Cardiac fibroblast (primary cell): ENCODE measurements at regions not wholly inside any gene's neighbourhood (a gene's known extent, or its start where the extent isn't known, plus 50 kb on each side); places are given as distances from the start of the nearest gene placed in this dataset.

Source experiments
- DNase-seq, 2 donors: peaks; one replicate each; pipeline versions ENCODE4 v3.0.0 to v3.0.0-alpha.2; 2010; ENCODE audit warnings: low read depth in 2 of 2
- H3K4me3 ChIP-seq, 2 donors: replicated peaks in 1 of 2; 1 replicate in 1 of 2; 2 replicates in 1 of 2; pipeline ENCODE4 v1.5.1; 2011; ENCODE audit warnings: low read depth in 2 of 2, low read length in 2 of 2, mild to moderate bottlenecking in 2 of 2, moderate library complexity in 1 of 2
- CTCF ChIP-seq: IDR thresholded peaks from one replicate; pipeline ENCODE4 v1.5.1; 2011; ENCODE audit warnings: low read depth, mild to moderate bottlenecking, low read length, inconsistent platforms

GRCh38 chr2:105580216-105580615 is 164.5 kb upstream of the NCK2 start:
- H3K4me3 ChIP-seq = no peak overlapping the region
- no peak for TF ChIP-seq CTCF
- DNase-seq = no peak

GRCh38 chr2:105578166-105578565 is 166.5 kb upstream of the NCK2 start:
- H3K4me3 ChIP-seq = no peak overlapping the region
- TF ChIP-seq CTCF = no peak
- DNase-seq = no peak

GRCh38 chr2:105577762-105578161 is 166.9 kb upstream of the NCK2 start:
- H3K4me3 ChIP-seq = no peak overlapping the region
- DNase-seq = no peak
- no peak for TF ChIP-seq CTCF

- H3K4me3 ChIP-seq = no peak overlapping the region
- TF ChIP-seq CTCF = peak; percentile 65
- DNase-seq = peak; percentile 81 to 86
Observed at GRCh38 chr2:105576440-105577241, 168.1 kb upstream of the NCK2 start.

GRCh38 chr2:105576050-105576439 is 168.7 kb upstream of the NCK2 start:
- no peak for TF ChIP-seq CTCF
- H3K4me3 ChIP-seq = no peak overlapping the region
- DNase-seq = no peak

- no peak overlapping the region for H3K4me3 ChIP-seq
- DNase-seq = no peak
- TF ChIP-seq CTCF = no peak
Observed at GRCh38 chr2:105575499-105576025, 169.2 kb upstream of the NCK2 start.
